Heart left ventricle (tissue), 13 donors: ENCODE measurements at regions not wholly inside any gene's neighbourhood (a gene's known extent, or its start where the extent isn't known, plus 50 kb on each side); places are given as distances from the start of the nearest gene placed in this dataset.

Experiments
- POLR2A ChIP-seq, 2 donors: fragments of 450-650 bp; IDR thresholded peaks; one replicate each; pipeline ENCODE4 v1.6.1; 2017; ENCODE audit warnings: antibody characterized with exemption in 2 of 2, mild to moderate bottlenecking in 2 of 2, moderate library complexity in 2 of 2
- TF ChIP-seq, protein P1 (sequence below), 12 donors: fragments of 200-600 bp; sonication (generic) in 4 of 12; IDR thresholded peaks; one replicate each; pipeline versions ENCODE4 v1.5.0 to v1.8.0; 2018 to 2022; ENCODE audit warnings: antibody characterized with exemption in 12 of 12, mild to moderate bottlenecking in 5 of 12
- donor health status: ischemic (EF 13 %, LVEDD 7.1; RV severe dilation, severe dysfunction).
- donor health status: DM: no; HTN: yes; CAD: no.
- donor health status: DM: no; HTN: no; CAD: no.
- donor health status: ischemic (EF 25% LVEDD 6.9; RV normal size, moderate dysfunction).
- donor health status: ischemic (EF 25% LVEDD 5.7; RV mildly dilated, moderate dysfunction).
- donor health status: ischemic (EF 35%, LVEDD 5.7; RV mildly dilated, moderate dysfunction).
- donor health status: nonischemic (EF 11% LVEDD 7.7; RV severe dilation, severe dysfunction).
- donor health status: DM: yes; HTN: yes; CAD: no.
- donor health status: PGD.
- donor health status: ischemic (EF 29% LVEDD 5.4; RV normal size, mild dysfunction).
- donor health status: nonischemic (EF 23%, LVEDD 6.1; RV moderate dilation, normal function).

DNA sequence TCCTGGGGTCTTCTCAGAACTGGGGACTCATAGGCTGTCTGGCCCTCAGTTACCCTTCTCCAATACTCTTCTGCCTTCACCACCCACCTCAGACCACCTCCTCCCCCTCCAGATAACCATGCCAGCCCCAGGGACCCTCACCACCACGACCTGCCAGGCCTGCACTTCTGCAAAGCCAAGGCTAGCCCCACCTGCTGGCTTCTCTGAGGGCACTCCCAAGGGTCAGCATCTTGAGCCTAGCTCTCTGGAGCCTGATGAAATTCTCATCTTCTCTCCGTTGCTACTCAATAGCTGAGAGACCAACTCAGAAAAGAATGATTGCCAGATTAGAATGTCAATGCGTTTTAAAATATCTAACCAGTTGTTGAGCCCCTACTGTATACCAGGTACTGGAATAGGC is 56.1 kb upstream of the LYRM9 start:
- no peak for TF ChIP-seq POLR2A (IDR thresholded peaks at IDR 0.05)
- TF ChIP-seq, protein P1, sequence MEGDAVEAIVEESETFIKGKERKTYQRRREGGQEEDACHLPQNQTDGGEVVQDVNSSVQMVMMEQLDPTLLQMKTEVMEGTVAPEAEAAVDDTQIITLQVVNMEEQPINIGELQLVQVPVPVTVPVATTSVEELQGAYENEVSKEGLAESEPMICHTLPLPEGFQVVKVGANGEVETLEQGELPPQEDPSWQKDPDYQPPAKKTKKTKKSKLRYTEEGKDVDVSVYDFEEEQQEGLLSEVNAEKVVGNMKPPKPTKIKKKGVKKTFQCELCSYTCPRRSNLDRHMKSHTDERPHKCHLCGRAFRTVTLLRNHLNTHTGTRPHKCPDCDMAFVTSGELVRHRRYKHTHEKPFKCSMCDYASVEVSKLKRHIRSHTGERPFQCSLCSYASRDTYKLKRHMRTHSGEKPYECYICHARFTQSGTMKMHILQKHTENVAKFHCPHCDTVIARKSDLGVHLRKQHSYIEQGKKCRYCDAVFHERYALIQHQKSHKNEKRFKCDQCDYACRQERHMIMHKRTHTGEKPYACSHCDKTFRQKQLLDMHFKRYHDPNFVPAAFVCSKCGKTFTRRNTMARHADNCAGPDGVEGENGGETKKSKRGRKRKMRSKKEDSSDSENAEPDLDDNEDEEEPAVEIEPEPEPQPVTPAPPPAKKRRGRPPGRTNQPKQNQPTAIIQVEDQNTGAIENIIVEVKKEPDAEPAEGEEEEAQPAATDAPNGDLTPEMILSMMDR (IDR thresholded peaks at IDR 0.05): no peak
